AG04449 (cell line): ENCODE measurements at regions not wholly inside any gene's neighbourhood (a gene's known extent, or its start where the extent isn't known, plus 50 kb on each side); places are given as distances from the start of the nearest gene placed in this dataset.

Experiments
- CTCF ChIA-PET: fragments of 350-600 bp; formaldehyde crosslinking; extraction: SDS; loops from one replicate; lab custom pipeline; 2021; ENCODE audit warnings: antibody characterized with exemption; lab: Yijun Ruan, JAX
- POLR2A ChIA-PET: fragments of 400-600, 350-600 bp; formaldehyde crosslinking; extraction: SDS; loops from one replicate; lab custom pipeline; 2020; ENCODE audit warnings: antibody characterized with exemption, inconsistent platforms; lab: Yijun Ruan, JAX
- DNase-seq: peaks from one replicate; pipeline ENCODE4 v3.0.0-alpha.2; 2010; ENCODE audit warnings: low read depth, low spot score
- H3K4me3 ChIP-seq: 2 replicates; pipeline ENCODE4 v1.5.1; 2011; ENCODE audit warnings: low read depth, mild to moderate bottlenecking, control low read depth, low read length
- CTCF ChIP-seq: IDR thresholded peaks from one replicate; pipeline ENCODE4 v1.5.1; 2011; ENCODE audit warnings: mild to moderate bottlenecking, moderate library complexity, low read length, control low read depth, inconsistent platforms; ENCODE audit not compliant: insufficient read depth; ENCODE audit errors: missing control alignments

GRCh38 chr18:57273194-57273593 is 79.2 kb upstream of the ST8SIA3 start:
- no peak overlapping the region for H3K4me3 ChIP-seq
- DNase-seq: no peak
- TF ChIP-seq CTCF: no peak
- ChIA-PET POLR2A (no interaction called here), CTCF (no interaction called here)

- no peak for TF ChIP-seq CTCF
- no peak overlapping the region for H3K4me3 ChIP-seq
- POLR2A ChIA-PET: no interaction called here
- no peak for DNase-seq
- CTCF ChIA-PET: no interaction called here
These were observed 77.2 kb upstream of the ST8SIA3 start for GRCh38 chr18:57275111-57275510.

- no peak overlapping the region for H3K4me3 ChIP-seq
- CTCF ChIA-PET: no interaction called here
- TF ChIP-seq CTCF: no peak
- POLR2A ChIA-PET: no interaction called here
- no peak for DNase-seq
These were observed 75.5 kb upstream of the ST8SIA3 start for GRCh38 chr18:57276829-57277228.

- H3K4me3 ChIP-seq: no peak overlapping the region
- POLR2A ChIA-PET: no interaction called here
- DNase-seq: no peak
- no peak for TF ChIP-seq CTCF
- CTCF ChIA-PET: no interaction called here
These were observed 73.4 kb upstream of the ST8SIA3 start for GRCh38 chr18:57278933-57279332.

GRCh38 chr18:57281519-57281918 is 70.8 kb upstream of the ST8SIA3 start:
- DNase-seq: no peak
- no peak overlapping the region for H3K4me3 ChIP-seq
- POLR2A ChIA-PET: no interaction called here
- TF ChIP-seq CTCF: no peak
- CTCF ChIA-PET: no interaction called here

GRCh38 chr18:57286949-57287348 is 65.4 kb upstream of the ST8SIA3 start:
- ChIA-PET POLR2A (no interaction called here), CTCF (no interaction called here)
- no peak for TF ChIP-seq CTCF
- H3K4me3 ChIP-seq: no peak overlapping the region
- DNase-seq: no peak

- CTCF ChIA-PET: no interaction called here
- TF ChIP-seq CTCF: no peak
- POLR2A ChIA-PET: no interaction called here
- DNase-seq: no peak
- H3K4me3 ChIP-seq: no peak overlapping the region
These were observed 64.6 kb upstream of the ST8SIA3 start for GRCh38 chr18:57287766-57288165.
